Left forelimb (tissue), 1 donor: ENCODE measurements at regions not wholly inside any gene's neighbourhood (a gene's known extent, or its start where the extent isn't known, plus 50 kb on each side); places are given as distances from the start of the nearest gene placed in this dataset.
A peak's percentile ranks its signal among the peaks of the same experiment; 100 is the strongest.
"Not testable (repeated sequence)": the region's sequence is repeated elsewhere in the genome, so short reads cannot be mapped to it uniquely, and the experiment has no call there.

Source experiments
- DNase-seq: peaks from one replicate; pipeline ENCODE4 v3.0.0-alpha.2; 2018; ENCODE audit warnings: low spot score

- DNase-seq = not testable (repeated sequence)
Measured at GRCh38 chr16:88148078-88148477, 196.8 kb downstream of the BANP start.

DNA sequence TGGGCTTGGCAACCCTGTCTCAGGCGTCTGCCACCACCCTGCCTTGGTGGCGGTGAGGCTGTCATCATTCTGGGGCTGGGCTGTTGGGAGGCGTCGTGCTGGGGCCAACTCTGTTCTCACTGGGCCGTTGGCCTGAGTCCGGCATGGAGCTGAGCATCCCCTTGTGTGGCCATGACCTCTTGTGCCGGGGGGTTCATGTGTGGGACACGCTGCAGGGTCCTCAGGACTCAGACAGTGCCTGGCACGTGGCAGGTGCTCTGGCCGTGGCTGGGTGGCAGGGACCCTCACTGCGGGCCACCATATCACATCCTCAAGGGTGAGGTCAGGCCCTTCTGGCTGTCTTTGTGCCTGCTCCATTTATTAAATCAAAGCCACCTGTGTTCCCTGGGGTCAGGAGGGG is 197.4 kb downstream of the BANP start:
- not testable (repeated sequence) for DNase-seq

GRCh38 chr16:88149158-88149603 is 197.9 kb downstream of the BANP start:
- peak; percentile 45 for DNase-seq

- peak; percentile 15 for DNase-seq
Measured at GRCh38 chr16:88149663-88150062, 198.4 kb downstream of the BANP start.

DNA sequence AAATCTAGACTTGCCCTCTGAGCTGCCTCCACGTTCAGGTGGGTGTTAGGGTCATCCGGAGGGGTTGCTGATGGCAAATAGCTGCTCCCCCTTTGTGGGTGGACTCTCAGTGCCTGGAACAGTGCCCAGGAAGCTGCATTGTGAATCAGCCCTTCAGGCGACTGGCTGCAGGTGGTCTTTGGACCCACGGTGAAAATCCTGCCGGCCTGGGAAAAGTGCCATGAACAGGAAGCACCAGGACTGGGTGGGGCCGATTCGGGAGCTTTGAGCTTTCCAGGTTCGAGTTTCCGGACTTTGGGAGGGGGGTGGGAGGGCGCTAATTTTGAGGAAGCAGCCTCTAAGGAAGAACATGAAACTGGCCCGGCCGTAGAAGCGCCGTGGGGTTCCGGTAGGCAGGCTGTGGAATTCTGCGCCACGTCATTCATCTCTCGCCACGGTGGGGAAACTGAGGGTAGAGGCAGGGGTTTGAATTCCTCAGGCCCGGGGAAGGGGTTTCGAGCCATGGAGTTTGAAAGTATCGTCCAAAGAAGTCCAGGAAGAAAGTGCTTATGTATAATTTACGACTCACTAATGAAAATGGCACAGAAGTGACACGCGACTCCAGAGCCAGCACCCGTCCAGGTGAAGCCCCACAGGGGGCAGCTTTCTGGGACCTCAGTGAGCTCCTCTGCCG is 199.4 kb downstream of the BANP start:
- DNase-seq = peak; percentile 42

- DNase-seq = peak; percentile 51
Measured at GRCh38 chr16:88151129-88151499, 199.9 kb downstream of the BANP start.

- DNase-seq = peak; percentile 88
Measured at GRCh38 chr16:88151859-88152843, 200.9 kb downstream of the BANP start.

DNA sequence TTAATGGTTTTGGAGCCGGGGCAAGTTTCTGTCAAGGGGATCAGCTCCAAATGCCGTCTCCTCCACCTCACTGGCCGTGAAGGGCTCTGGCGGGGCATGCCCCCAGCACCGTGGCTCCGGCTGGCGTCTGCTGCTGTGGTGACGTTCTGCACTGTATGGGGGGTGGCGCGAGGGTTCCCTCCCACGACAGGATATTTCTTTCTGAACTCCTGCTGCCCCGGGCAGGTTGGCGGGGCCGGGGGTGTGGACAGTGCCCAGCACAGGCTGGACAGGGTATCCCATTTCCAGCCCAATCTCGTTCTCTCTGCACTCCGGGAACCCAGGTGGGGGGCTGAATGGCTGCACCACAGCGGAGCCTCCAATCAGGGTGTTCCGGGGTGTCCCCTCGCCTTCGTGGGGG is 201.6 kb downstream of the BANP start:
- peak; percentile 72 for DNase-seq

GRCh38 chr16:88153516-88153915 is 202.3 kb downstream of the BANP start:
- peak; percentile 33 for DNase-seq

GRCh38 chr16:88154886-88155285 is 203.7 kb downstream of the BANP start:
- peak; percentile 40 for DNase-seq

GRCh38 chr16:88155681-88156080 is 204.4 kb downstream of the BANP start:
- DNase-seq = peak; percentile 17

GRCh38 chr16:88156640-88157283 is 205.5 kb downstream of the BANP start:
- peak; percentile 34 for DNase-seq

DNA sequence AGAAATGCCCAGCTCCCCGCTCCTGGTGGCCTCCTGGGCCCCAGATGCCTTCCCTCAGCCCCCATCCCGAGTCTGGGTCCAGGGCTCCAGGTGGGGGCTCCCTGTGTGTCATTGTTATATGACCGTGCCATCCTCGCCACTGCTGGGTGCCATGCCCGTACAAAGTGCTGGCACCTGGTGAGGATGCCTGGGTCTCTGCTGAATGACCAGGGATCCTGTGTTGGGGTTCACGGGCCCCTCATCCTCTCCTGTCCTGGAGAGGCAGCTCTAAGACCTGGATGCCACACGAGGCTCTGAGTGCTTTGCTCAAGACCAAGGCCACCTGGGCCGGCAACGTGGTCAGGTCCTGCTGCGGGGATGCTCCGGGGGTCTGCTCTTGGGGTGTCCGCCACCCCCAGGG is 206.5 kb downstream of the BANP start:
- peak; percentile 42 for DNase-seq

- peak; percentile 51 for DNase-seq
Measured at GRCh38 chr16:88158256-88159045, 207.2 kb downstream of the BANP start.

DNA sequence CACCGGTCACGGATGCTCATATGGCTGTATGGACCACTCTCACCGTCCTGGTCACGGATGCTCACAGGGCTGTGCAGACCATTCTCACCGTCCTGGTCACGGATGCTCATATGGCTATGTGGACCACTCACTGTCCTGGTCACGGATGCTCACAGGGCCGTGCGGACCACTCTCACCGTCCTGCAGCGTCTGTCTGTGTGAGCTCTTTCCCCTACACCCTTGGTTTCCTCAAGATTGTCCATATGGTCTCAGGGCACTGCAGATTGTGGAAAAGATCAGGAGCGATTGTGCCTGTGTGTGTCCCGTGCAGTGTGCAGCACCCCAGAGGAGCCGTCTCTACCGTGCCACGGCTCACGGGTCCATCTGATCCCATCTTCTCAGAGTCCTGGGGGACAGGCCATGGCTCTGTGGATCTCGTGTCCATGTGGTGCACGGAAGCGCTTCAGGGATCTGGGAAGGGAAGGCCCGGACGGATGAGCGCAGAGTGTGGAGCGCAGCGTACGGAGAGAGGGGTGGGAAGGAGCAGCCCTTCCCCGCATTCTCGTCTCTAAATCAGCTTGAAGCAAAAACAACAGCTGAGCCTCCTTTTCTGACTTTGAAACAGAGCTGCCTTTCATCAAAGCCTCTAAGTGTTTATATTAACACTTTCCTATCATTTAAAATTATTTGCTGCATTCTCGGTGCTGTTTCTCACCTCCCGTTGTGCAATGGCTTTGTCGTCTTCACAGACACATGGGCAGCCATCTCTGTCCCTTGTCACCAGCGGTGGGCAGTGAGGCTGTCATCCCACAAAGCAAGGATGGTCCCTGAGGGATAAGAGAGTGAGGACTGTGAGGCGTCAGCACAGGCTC is 208.0 kb downstream of the BANP start:
- DNase-seq = peak; percentile 25

DNA sequence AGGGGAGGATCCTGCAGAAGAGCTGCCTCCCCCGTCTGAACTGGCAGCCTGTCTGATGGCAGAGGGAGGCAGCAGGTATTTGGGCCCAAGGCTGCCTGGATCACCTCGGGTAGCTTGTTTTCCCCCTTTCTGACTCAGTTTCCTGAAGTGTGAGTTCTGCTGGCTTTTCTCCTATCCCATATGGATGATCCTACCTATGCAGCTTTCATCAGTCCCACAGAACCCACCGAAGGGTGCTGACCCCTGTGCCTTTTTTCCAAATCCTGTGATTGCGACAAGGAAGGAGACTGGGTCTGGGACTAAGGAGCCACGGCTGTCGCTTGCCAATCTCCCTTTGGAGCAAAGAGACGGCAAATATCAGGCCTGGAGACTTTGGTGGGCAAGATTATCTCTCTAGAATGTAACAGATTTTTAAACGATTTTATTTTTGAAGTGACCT is 208.7 kb downstream of the BANP start:
- peak; percentile 9 for DNase-seq

- peak; percentile 53 for DNase-seq
Measured at GRCh38 chr16:88161191-88161590, 210.0 kb downstream of the BANP start.

DNA sequence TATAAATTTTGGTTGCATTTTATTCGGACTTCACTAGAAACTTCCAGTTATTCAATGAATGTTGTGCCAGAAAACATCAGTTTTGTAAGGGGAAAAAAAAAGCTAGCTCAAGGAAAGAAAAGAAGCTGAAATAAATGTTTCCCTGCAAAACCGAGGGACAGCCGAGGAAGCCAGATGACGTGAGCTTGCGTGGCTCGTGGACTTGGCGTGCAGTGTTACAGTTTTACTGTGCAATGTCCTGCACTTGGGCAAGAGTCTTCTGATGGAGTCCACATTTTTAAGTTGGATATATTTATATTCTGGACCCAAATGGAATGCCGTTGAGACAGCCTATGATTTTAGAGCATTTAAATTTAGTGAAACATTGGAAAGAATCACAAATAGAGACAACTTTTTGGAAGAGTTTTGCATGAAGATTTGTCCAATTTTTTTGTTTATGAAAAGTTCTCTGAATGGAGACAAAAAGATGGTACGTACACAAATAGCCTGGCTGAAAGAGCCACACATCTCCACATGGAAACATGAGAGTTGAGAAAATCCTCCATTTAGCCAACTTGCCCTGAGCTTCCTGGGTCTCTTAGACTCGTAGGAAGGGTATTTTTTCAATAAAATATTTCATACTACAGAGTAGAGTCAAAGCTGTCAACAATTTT is 210.5 kb downstream of the BANP start:
- peak; percentile 31 for DNase-seq

- not testable (repeated sequence) for DNase-seq
Measured at GRCh38 chr16:88162778-88163177, 211.5 kb downstream of the BANP start.
